HS-27A (cell line): ENCODE measurements at regions not wholly inside any gene's neighbourhood (a gene's known extent, or its start where the extent isn't known, plus 50 kb on each side); places are given as distances from the start of the nearest gene placed in this dataset.
"Not testable (repeated sequence)": the region's sequence is repeated elsewhere in the genome, so short reads cannot be mapped to it uniquely, and the experiment has no call there.

ENCODE experiments used
- DNase-seq: peaks from one replicate; pipeline ENCODE4 v3.0.0-alpha.2; 2012; ENCODE audit warnings: low read depth, missing footprints

DNA sequence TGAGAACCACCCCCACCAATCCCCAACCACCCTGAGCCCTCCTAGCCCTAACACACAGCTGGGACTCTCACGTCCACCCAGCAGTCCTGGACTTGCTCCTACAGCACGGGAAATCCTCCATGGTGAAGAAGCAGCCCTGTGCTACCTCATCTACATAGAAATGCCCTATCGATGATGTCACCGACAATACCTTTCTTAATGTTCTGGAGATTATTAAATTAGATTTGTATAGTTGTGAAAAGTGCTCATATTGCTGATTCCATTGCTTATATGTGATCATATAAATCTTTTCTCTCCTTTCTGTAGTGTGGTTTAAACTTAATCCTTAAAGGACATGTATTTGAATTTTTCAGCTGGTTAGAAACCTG is 97.1 kb downstream of the PPIAL4G start:
- not testable (repeated sequence) for DNase-seq

- DNase-seq = no peak
Measured at GRCh38 chr1:148385371-148386030, 97.6 kb downstream of the PPIAL4G start.

DNA sequence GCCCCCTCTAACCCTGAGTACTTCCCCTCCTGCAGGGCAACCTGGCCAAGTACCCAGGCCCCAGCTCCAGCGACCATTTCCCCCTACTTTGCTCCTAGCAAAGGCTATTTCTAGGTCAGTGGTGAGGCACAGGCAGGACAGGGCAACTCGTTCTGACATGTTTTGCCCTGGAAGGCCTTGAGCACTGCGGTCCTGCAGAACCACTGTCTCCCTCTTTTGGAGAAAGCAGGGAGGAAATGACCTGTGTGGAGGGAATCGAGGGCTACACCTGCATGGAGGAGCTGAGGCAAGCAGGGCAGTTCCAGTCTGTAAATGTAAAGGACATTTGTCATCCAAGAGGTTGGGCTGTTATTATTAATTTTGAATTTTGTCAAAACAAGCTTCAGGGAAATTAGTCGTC is 99.1 kb downstream of the PPIAL4G start:
- no peak for DNase-seq

DNA sequence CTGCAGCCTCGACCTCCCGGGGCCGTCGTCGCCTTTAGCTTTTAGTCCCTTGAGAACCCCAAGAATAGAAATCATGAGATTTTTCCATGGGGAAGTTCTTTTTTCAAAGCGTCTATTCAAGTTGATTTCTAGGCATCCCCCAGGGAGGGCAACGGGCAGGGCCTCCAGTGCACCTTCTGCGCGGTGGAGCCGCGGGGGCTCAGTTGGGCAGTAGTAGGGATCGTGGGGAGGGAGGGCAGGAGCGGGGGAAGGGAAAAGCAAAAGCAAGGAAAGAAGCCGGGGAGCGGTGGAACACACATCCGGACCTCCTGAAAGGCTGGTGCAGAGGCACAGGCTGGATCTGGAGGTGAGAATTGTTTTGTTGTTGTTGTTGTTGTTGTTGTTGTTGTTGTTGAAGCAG is 103.4 kb downstream of the PPIAL4G start:
- no peak for DNase-seq

- DNase-seq = no peak
Measured at GRCh38 chr1:148379170-148379500, 104.0 kb downstream of the PPIAL4G start.

GRCh38 chr1:148377992-148378391 is 105.1 kb downstream of the PPIAL4G start:
- DNase-seq = not testable (repeated sequence)

DNA sequence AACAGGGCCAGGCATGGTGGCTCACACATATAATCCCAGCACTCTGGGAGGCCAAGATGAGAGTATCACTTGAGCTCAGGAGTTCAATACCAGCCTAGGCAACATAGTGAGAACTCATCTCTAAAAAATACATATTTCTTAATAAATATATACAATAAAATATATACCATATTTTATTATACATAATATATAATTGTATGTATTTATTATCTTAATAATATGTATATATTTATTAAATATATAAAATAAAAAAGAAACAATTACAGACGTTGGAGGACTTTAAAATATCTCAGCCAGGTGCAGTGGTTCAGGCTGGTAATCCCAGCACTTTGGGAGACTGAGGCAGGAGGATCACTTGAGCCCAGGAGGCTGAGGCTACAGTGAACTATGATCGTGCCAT is 106.1 kb downstream of the PPIAL4G start:
- not testable (repeated sequence) for DNase-seq

- no peak for DNase-seq
Measured at GRCh38 chr1:148374101-148374500, 109.0 kb downstream of the PPIAL4G start.

DNA sequence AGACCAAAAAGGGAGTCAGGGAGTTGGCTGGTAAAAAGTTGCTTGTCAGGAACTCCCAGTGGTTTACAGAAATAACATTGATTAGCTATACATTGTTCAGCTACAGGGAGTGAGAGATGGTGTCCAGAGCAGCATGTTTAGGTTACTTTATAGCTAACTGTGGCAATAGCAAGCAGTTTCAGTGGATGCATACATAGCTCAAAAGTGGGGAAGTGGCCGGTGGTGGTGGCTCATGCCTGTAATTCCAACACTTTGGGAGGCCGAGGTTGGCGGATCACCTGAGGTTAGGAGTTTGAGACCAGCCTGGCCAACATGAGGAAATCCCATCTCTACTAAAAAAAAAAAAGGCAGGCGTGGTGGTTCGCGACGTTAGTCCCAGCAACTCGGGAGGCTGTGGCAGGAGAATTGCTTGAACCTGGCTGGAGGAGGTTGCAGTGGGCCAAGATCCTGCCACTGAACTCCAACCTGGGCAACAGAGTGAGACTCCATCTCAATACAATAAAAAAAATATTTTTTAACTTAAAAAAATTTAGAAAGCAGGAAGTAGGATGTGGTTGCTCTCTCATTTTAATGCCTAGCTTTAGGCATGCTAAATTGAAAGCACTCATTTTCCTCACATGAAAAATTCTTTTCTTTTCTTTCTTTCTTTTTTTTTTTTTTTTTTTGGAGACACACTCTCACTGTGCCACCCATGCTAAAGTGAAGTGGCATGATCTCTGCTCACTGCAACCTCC is 109.7 kb downstream of the PPIAL4G start:
- no peak for DNase-seq

DNA sequence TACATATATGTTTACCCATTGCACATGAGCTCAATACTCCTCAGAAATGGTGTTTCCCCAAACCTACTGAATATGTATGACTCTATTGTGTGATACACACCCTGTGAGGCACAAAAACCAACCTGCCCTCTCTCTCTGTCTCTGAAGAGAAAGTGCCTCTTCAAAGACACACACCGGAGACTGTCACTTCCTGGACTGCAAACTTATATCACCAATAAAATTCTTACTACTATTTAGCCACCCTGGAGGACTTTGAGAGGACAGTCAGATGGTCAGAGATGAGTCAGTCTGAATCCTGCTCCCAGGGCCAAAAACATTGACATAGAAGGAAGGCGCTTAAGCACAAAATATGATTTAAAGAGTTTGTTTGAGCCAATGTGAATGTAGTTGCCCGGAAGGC is 110.4 kb downstream of the PPIAL4G start:
- no peak for DNase-seq

DNA sequence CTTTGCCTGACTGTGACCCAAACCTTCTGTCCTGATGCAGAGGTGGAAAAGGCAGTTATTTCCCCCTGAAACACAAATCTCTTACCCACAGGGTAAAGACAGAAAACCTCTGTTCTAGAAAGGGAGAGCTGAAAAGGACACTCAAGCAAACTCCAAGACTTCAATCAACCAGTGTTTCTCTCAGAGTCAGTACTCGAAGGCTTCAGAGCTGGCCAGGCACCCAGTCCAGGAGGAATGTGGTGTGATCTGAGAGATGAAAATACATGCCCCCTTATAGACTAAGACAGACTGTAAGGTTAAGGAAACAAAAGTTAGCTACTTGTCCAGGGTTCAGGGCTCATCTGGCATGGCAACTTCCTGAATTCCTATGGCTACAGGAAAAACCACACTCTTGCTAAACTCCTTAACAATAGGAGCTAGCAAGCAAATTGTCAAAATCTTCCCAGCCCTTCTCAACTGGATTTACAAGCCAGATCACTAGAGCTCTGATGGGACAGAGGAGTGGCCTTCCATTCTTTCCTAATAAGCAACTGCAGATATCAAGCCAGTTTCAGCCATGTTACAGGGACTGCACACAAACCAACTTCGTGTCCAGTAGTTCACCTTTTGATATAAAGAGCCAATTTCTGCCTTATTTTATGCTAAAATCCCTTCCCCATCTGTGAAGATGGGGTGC is 110.9 kb downstream of the PPIAL4G start:
- not testable (repeated sequence) for DNase-seq

DNA sequence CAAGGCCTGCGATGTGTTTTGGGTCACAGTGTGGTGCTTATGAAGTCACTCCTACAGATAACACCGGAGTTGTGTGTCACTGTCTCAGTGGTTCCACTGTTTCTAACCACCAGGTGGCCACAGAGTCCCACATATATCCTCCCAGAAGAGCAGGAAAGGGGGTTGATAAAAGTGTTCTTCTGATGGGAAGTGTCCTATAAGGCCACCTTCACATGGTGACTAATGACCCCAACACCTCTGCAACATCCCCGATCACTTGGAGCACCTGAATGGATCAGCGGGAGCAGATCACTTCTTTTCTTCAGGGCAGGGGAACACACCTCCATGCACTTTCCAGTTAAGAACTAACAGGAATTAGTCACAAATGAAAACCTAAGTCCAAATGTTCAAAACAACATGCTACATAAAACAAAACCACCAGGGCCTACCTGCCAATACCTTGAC is 111.5 kb downstream of the PPIAL4G start:
- not testable (repeated sequence) for DNase-seq

DNA sequence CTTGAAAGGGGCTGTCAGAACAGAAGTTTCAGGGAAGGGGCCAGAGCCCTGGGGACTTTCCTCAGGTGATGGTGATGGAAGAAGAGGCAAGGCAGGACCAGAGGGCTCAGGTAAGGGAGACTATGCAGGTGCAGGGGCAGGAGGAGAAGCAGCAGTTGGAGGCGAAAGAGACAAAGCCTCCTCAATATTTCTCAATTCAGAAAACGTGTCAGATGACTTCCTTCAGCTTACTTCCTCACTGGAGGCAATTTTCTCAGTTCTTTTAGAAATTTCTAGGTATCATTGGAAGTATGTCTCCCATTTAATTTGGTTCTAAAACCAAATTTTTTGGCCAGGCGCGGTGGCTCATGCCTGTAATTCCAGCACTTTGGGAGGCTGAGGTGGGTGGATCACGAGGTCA is 112.4 kb downstream of the PPIAL4G start:
- DNase-seq = not testable (repeated sequence)

- DNase-seq = no peak
Measured at GRCh38 chr1:148367596-148367995, 115.5 kb downstream of the PPIAL4G start.

- DNase-seq = not testable (repeated sequence)
Measured at GRCh38 chr1:148366136-148366753, 116.9 kb downstream of the PPIAL4G start.

GRCh38 chr1:148365151-148365550 is 118.0 kb downstream of the PPIAL4G start:
- not testable (repeated sequence) for DNase-seq

GRCh38 chr1:148363979-148364378 is 119.1 kb downstream of the PPIAL4G start:
- not testable (repeated sequence) for DNase-seq

DNA sequence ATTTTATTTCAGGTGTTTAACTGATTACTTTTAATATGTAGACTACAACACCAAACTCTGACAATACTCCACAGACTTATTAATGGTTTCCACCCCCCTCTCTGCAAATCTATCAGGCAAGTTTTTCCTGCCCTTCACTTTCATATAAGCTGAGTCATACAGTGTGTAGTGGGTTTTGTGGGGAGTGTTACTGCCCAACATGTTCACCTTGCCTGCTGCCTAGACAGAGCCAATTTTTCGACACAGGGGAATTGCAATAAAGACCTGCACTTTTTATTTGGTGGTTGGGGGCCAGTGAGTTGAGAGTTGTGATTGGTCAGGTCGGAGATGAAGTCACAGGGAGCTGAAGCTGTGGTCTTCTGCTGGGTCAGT is 119.7 kb downstream of the PPIAL4G start:
- DNase-seq = no peak

DNA sequence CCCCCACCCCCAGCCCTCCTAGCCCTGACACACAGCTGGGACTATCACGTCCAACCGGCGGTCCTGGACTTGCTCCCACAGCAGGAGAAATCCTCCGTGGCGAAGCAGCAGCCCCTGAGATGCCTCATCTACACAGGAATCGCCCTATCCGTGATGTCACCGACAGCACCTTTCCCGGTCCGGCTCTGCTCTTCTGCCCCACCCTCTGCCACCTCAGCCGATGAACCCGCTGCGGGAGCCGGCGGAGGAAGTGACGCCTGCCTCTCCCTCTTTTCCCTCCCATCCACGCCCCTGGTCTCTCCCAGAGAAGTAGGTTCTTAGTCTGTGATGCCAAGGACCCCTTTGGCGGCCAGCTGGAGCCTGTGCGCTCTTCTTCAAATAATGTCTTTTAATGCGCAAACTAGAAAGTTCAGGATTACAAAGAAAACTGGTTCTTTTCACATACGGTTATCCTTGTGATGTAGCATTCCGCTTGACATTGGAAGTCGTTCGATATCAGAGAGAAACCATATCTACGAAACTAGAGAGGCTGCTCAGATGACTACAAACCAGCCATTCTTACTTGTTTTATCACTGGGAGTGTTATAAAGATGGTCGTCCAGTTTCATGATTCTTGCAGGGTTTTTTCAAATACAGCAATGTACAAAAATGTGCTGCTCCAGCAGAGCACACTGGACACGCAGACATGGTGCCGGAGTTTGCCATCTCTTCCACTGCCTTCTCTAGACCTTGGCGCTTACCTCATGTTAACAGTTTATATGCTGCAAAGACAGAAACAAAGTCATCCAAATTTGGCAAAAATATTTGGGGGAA is 120.3 kb downstream of the PPIAL4G start:
- DNase-seq = no peak

DNA sequence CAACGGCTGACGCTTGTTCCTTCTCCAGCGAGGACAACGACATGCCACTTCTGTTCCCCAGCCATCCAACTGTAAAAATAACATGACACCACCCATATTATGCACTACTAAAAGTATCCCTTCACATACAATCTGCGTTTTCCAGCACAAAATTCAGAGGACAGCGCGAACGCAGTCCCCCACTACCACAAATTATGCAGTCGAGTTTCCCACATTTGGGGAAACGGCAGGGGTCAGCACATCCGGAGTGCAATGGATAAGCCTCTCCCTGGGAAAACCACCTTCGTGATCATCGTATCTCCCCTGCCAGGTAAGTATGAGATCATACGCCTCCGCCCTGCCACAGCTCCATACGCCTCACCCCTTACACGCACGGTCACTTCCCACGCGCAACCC is 120.9 kb downstream of the PPIAL4G start:
- no peak for DNase-seq

DNA sequence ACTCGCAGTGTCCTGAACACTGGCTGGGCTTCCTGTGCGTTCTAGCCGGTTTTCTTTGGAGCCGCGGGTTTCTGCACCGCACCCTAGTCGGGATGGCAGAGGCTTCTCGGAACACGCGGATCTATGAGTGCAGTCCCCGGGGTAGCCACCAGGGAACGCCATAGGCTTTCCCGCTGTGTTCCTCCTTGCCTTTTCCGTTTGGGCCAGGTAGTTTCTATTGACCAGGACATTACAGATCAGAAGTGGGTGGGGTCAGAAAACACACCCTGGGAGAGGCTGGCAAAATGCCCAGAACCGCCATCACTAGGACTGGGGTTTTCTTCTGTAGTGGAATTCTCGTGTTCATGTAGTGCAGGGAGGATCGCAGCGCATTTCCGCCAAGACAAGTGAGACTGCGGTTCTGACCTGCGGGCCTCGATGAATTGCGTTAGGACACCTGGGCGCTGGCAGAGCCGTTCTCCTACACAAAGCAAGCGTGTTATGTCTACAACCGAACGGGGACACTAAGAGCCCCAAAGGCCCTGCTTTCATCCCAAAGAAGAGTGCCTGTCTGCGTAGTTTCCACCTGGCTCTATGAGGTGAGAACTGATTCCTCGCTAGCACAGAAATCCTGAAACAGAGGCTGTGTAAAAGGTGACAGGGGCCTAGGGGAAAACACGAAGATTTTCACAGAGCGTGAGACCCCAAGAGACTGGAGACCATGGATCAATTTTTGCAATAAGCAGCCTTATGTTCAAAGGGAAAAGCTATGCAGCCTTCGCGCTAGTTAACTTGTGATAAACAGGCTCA is 121.5 kb downstream of the PPIAL4G start:
- not testable (repeated sequence) for DNase-seq
